H9 (cell line): ENCODE measurements at regions not wholly inside any gene's neighbourhood (a gene's known extent, or its start where the extent isn't known, plus 50 kb on each side); places are given as distances from the start of the nearest gene placed in this dataset.

Experiments
- DNase-seq: peaks from one replicate; pipeline ENCODE4 v3.0.0-alpha.2; 2017
- H2AFZ ChIP-seq: one replicate; pipeline ENCODE4 v1.6.1; 2013; ENCODE audit warnings: mild to moderate bottlenecking, low read length, control low read depth, moderate library complexity
- H2AK5ac ChIP-seq: 2 replicates; pipeline ENCODE4 v1.6.1; 2013; ENCODE audit warnings: low read length, control low read depth, mixed read lengths; ENCODE audit not compliant: insufficient read length
- H2BK120ac ChIP-seq: one replicate; pipeline ENCODE4 v1.6.1; 2013; ENCODE audit warnings: low read depth, mild to moderate bottlenecking, low read length, control low read depth, inconsistent platforms; ENCODE audit not compliant: poor library complexity, severe bottlenecking
- H2BK12ac ChIP-seq: 2 replicates; pipeline ENCODE4 v1.6.1; 2013; ENCODE audit warnings: low read length, control low read depth, mixed read lengths, low read depth; ENCODE audit not compliant: insufficient read length
- H2BK15ac ChIP-seq: 2 replicates; pipeline ENCODE4 v1.6.1; 2013; ENCODE audit warnings: low read depth, low read length, control low read depth
- H2BK20ac ChIP-seq: one replicate; pipeline ENCODE4 v1.6.1; 2013; ENCODE audit warnings: low read depth, mild to moderate bottlenecking, low read length, control low read depth, inconsistent platforms; ENCODE audit not compliant: poor library complexity, severe bottlenecking
- H2BK5ac ChIP-seq: 2 replicates; pipeline ENCODE4 v1.6.1; 2013; ENCODE audit warnings: low read length, control low read depth, mixed read lengths; ENCODE audit not compliant: insufficient read length
- H3K14ac ChIP-seq: 2 replicates; pipeline ENCODE4 v1.6.1; 2013; ENCODE audit warnings: low read length, control low read depth; ENCODE audit not compliant: insufficient read depth
- H3K18ac ChIP-seq: 2 replicates; pipeline ENCODE4 v1.6.1; 2013; ENCODE audit warnings: low read depth, mild to moderate bottlenecking, mixed read lengths, low read length, control low read depth; ENCODE audit not compliant: insufficient read length
- H3K23ac ChIP-seq: 2 replicates; pipeline ENCODE4 v1.6.1; 2013; ENCODE audit warnings: low read length, control low read depth, mixed read lengths, low read depth; ENCODE audit not compliant: insufficient read length
- H3K23me2 ChIP-seq: 2 replicates; pipeline ENCODE4 v1.6.1; 2013; ENCODE audit warnings: low read depth, mild to moderate bottlenecking, mixed read lengths, low read length, control low read depth; ENCODE audit not compliant: insufficient read length, poor library complexity, severe bottlenecking
- H3K27ac ChIP-seq: 2 replicates; pipeline ENCODE4 v1.5.1; 2013; ENCODE audit warnings: low read length, control low read depth, mixed read lengths, low read depth; ENCODE audit not compliant: insufficient read length
- H3K27me3 ChIP-seq: 2 replicates; pipeline ENCODE4 v1.6.1; 2013; ENCODE audit warnings: low read length, control low read depth, inconsistent platforms; ENCODE audit not compliant: insufficient read depth
- H3K4ac ChIP-seq: 2 replicates; pipeline ENCODE4 v1.6.1; 2013; ENCODE audit warnings: low read depth, mild to moderate bottlenecking, control low read depth, inconsistent platforms, low read length, moderate library complexity
- H3K4me1 ChIP-seq: 2 replicates; pipeline ENCODE4 v1.6.1; 2013; ENCODE audit warnings: low read length, control low read depth, inconsistent platforms; ENCODE audit not compliant: insufficient read depth
- H3K4me2 ChIP-seq: 2 replicates; pipeline ENCODE4 v1.6.1; 2013; ENCODE audit warnings: low read length, control low read depth, mixed read lengths; ENCODE audit not compliant: insufficient read length, insufficient read depth
- H3K56ac ChIP-seq: 2 replicates; pipeline ENCODE4 v1.6.1; 2013; ENCODE audit warnings: low read depth, mild to moderate bottlenecking, mixed read lengths, low read length, control low read depth; ENCODE audit not compliant: insufficient read length
- H3K79me1 ChIP-seq: 2 replicates; pipeline ENCODE4 v1.6.1; 2013; ENCODE audit warnings: low read depth, mild to moderate bottlenecking, moderate library complexity, low read length, control low read depth, inconsistent platforms; ENCODE audit not compliant: insufficient read depth, poor library complexity, severe bottlenecking
- H3K79me2 ChIP-seq: 2 replicates; pipeline ENCODE4 v1.6.1; 2013; ENCODE audit warnings: low read length, control low read depth, inconsistent platforms; ENCODE audit not compliant: insufficient read depth
- H3K9ac ChIP-seq: 2 replicates; pipeline ENCODE4 v1.6.1; 2013; ENCODE audit warnings: low read length, control low read depth, mixed read lengths; ENCODE audit not compliant: insufficient read length; ENCODE audit errors: extremely low read depth
- H3K9me3 ChIP-seq: one replicate; pipeline ENCODE4 v1.6.1; 2013; ENCODE audit warnings: low read depth, low read length, inconsistent platforms; ENCODE audit not compliant: control insufficient read depth
- H3T11ph ChIP-seq: one replicate; pipeline ENCODE4 v1.6.1; 2013; ENCODE audit warnings: mild to moderate bottlenecking, low read length, control low read depth, inconsistent platforms
- H4K20me1 ChIP-seq: one replicate; pipeline ENCODE4 v1.6.1; 2013; ENCODE audit not compliant: control insufficient read depth, insufficient read length, insufficient read depth
- H4K5ac ChIP-seq: 2 replicates; pipeline ENCODE4 v1.6.1; 2013; ENCODE audit warnings: low read depth, mild to moderate bottlenecking, mixed read lengths, low read length, control low read depth; ENCODE audit not compliant: insufficient read length
- H4K8ac ChIP-seq: replicated peaks from 2 replicates; pipeline ENCODE4 v1.6.1; 2013; ENCODE audit warnings: low read length, control low read depth, mixed read lengths, low read depth; ENCODE audit not compliant: insufficient read length
- H4K91ac ChIP-seq: 2 replicates; pipeline ENCODE4 v1.6.1; 2013; ENCODE audit warnings: low read depth, mild to moderate bottlenecking, moderate library complexity, mixed read lengths, low read length, control low read depth; ENCODE audit not compliant: insufficient read length
- H3K27ac Mint-ChIP-seq, 3 experiments: 2 replicates in 2 of 3; 3 replicates in 1 of 3; pipeline ENCODE4 v1.8.0; 2020 to 2021; ENCODE audit warnings: mixed read lengths in 3 of 3, mild to moderate bottlenecking in 1 of 3, moderate library complexity in 1 of 3
- H3K27me3 Mint-ChIP-seq: 2 replicates; pipeline ENCODE4 v1.8.0; 2021; ENCODE audit warnings: low read depth, mild to moderate bottlenecking, moderate library complexity, mixed read lengths
- H3K36me3 Mint-ChIP-seq, 3 experiments: 2 replicates in 2 of 3; 3 replicates in 1 of 3; pipeline ENCODE4 v1.8.0; 2020 to 2021; ENCODE audit warnings: low read depth in 3 of 3, mixed read lengths in 3 of 3; ENCODE audit not compliant: insufficient read depth in 1 of 3
- H3K4me1 Mint-ChIP-seq, 2 experiments: 2 replicates each; pipeline ENCODE4 v1.8.0; 2020; ENCODE audit warnings: mixed read lengths in 2 of 2
- H3K4me3 Mint-ChIP-seq, 2 experiments: 2 replicates in 1 of 2; 3 replicates in 1 of 2; pipeline ENCODE4 v1.8.0; 2020 to 2021; ENCODE audit warnings: mild to moderate bottlenecking in 2 of 2, mixed read lengths in 2 of 2, moderate library complexity in 1 of 2
- H3K9me3 Mint-ChIP-seq, 2 experiments: 2 replicates in 1 of 2; 3 replicates in 1 of 2; pipeline ENCODE4 v1.8.0; 2020; ENCODE audit warnings: mild to moderate bottlenecking in 2 of 2, mixed read lengths in 2 of 2, moderate library complexity in 1 of 2
- WGBS: extraction: QIAGEN DNeasy Blood & Tissue Kit; methylation state at CpG from one replicate; pipeline ENCODE4 v1.1.7; 2013; ENCODE audit warnings: missing lambda C conversion rate, low lambda C conversion rate, mixed read lengths; ENCODE audit not compliant: insufficient read length; ENCODE audit errors: extremely low coverage; 5-methylcytosine and 5-hydroxymethylcytosine counted together
- TF ChIP-seq, protein P1 (sequence below): fragments of 200-600 bp; sonication (generic); conservative IDR thresholded peaks from 3 replicates; pipeline ENCODE4 v1.8.0; 2021; ENCODE audit warnings: antibody characterized with exemption, mild to moderate bottlenecking

DNA sequence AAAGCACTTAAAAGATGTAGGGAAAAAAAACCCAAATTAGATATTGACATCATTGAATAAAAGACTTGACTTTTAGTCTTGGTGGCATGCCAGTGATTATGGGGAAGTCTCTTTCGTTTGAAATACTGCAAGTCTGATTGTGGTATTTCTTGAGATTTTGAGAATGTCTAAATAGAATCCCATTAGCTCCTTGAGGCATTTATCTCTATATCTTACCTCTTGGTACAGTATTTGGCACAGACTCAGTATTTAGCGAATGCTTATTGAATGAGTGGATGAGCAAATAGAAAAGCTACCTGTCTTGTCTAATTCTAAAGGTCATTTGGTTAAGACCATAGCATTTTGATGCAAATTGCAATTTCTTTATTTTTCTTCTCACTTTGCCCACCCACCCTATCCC is 156.5 kb downstream of the TFAP2B start:
- Histone ChIP-seq H4K91ac (no peak overlapping the region), H3K4me1 (0 out of 2 replicates have a peak, but pooled peaks cover 2% of the 10 kb centered on the region), H3K56ac (no peak overlapping the region), H3T11ph (no peak overlapping the region), H3K23me2 (no peaks in the 10 kb centered on the region), H2BK12ac (no peak overlapping the region), H3K23ac (no peak overlapping the region), H2BK15ac (no peak overlapping the region), H3K27me3 (no peaks in the 10 kb centered on the region), H2BK20ac (no peak overlapping the region), H2BK5ac (no peak overlapping the region), H3K9ac (no peak overlapping the region), H4K8ac (no peak overlapping the region), H3K4ac (no peak overlapping the region), H2BK120ac (no peak overlapping the region), H3K79me1 (no peaks in the 10 kb centered on the region), H3K9me3 (no peaks in the 10 kb centered on the region), H2AFZ (no peak overlapping the region), H3K18ac (no peak overlapping the region), H2AK5ac (no peak overlapping the region), H3K79me2 (no peaks in the 10 kb centered on the region), H3K14ac (no peak overlapping the region), H3K27ac (no peak overlapping the region), H4K5ac (no peak overlapping the region), H4K20me1 (no peaks in the 10 kb centered on the region), H3K4me2 (no peak overlapping the region)
- TF ChIP-seq, protein P1, sequence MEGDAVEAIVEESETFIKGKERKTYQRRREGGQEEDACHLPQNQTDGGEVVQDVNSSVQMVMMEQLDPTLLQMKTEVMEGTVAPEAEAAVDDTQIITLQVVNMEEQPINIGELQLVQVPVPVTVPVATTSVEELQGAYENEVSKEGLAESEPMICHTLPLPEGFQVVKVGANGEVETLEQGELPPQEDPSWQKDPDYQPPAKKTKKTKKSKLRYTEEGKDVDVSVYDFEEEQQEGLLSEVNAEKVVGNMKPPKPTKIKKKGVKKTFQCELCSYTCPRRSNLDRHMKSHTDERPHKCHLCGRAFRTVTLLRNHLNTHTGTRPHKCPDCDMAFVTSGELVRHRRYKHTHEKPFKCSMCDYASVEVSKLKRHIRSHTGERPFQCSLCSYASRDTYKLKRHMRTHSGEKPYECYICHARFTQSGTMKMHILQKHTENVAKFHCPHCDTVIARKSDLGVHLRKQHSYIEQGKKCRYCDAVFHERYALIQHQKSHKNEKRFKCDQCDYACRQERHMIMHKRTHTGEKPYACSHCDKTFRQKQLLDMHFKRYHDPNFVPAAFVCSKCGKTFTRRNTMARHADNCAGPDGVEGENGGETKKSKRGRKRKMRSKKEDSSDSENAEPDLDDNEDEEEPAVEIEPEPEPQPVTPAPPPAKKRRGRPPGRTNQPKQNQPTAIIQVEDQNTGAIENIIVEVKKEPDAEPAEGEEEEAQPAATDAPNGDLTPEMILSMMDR = no peak
- Mint-ChIP-seq H3K27ac (no peak overlapping the region), H3K4me3 (no peak overlapping the region), H3K4me1 (peaks cover 10 to 11% of the 10 kb centered on the region in 2 experiments), H3K36me3 (no peaks in the 10 kb centered on the region), H3K9me3 (no peaks in the 10 kb centered on the region), H3K27me3 (no peaks in the 10 kb centered on the region; the same call in 1 of the 2 replicates)
- WGBS = no CpG with 5 or more reads among the region's 2 CpGs
- no peak for DNase-seq
